GM19455 (cell line): ENCODE measurements at regions not wholly inside any gene's neighbourhood (a gene's known extent, or its start where the extent isn't known, plus 50 kb on each side); places are given as distances from the start of the nearest gene placed in this dataset.
"Not testable (repeated sequence)": the region's sequence is repeated elsewhere in the genome, so short reads cannot be mapped to it uniquely, and the experiment has no call there.

ENCODE experiments used
- ATAC-seq: cut with Tn5 transposase; IDR thresholded peaks from one replicate; pipeline ENCODE4 v1.9.1; 2021; ENCODE audit not compliant: unreplicated experiment

GRCh38 chr11:33971530-33971929 is 79.7 kb upstream of the LMO2 start:
- not testable (repeated sequence) for ATAC-seq

- peak; percentile 75 for ATAC-seq
These were observed 79.1 kb upstream of the LMO2 start for GRCh38 chr11:33970984-33971466.

- ATAC-seq, result no peak
These were observed 75.6 kb upstream of the LMO2 start for GRCh38 chr11:33967451-33967850.

GRCh38 chr11:33965032-33965431 is 73.2 kb upstream of the LMO2 start:
- ATAC-seq, result no peak

- no peak for ATAC-seq
These were observed 68.1 kb upstream of the LMO2 start for GRCh38 chr11:33959855-33960400.

- ATAC-seq, result no peak
These were observed 65.5 kb upstream of the LMO2 start for GRCh38 chr11:33957304-33957917.

GRCh38 chr11:33956611-33957010 is 64.7 kb upstream of the LMO2 start:
- no peak for ATAC-seq

- no peak for ATAC-seq
These were observed 61.4 kb upstream of the LMO2 start for GRCh38 chr11:33953289-33953688.

GRCh38 chr11:33952805-33953204 is 60.9 kb upstream of the LMO2 start:
- ATAC-seq, result no peak

- no peak for ATAC-seq
These were observed 57.5 kb upstream of the LMO2 start for GRCh38 chr11:33949252-33949913.

GRCh38 chr11:33948494-33948893 is 56.6 kb upstream of the LMO2 start:
- ATAC-seq, result no peak

- not testable (repeated sequence) for ATAC-seq
These were observed 56.0 kb upstream of the LMO2 start for GRCh38 chr11:33947918-33948317.

- no peak for ATAC-seq
These were observed 55.1 kb upstream of the LMO2 start for GRCh38 chr11:33946930-33947329.

- no peak for ATAC-seq
These were observed 53.8 kb upstream of the LMO2 start for GRCh38 chr11:33945481-33946268.

GRCh38 chr11:33944693-33945424 is 53.0 kb upstream of the LMO2 start:
- no peak for ATAC-seq

GRCh38 chr11:33944345-33944692 is 52.4 kb upstream of the LMO2 start:
- ATAC-seq, result no peak

GRCh38 chr11:33942954-33943353 is 51.1 kb upstream of the LMO2 start:
- ATAC-seq, result peak; percentile 55

GRCh38 chr11:33941637-33942160 is 49.8 kb upstream of the LMO2 start:
- no peak for ATAC-seq
